ENCODE measurements at regions not wholly inside any gene's neighbourhood (a gene's known extent, or its start where the extent isn't known, plus 50 kb on each side); places are given as distances from the start of the nearest gene placed in this dataset.

GRCh38 chr16:58801838-58802237 lies 67.7 kb upstream of the GOT2 start:
- no peaks in the 10 kb centered on the region for H3K27me3 ChIP-seq (ENCODE audit: control insufficient read depth in 2 of 2, insufficient read depth in 2 of 2, low read length in 2 of 2)
- TF ChIP-seq ZNF561 (CRISPR knock-in tag; conservative IDR thresholded peaks at IDR 0.05) (no peak), TRIM28 (IDR thresholded peaks at IDR 0.05) (peak; percentile 91), DDX20 (tag; IDR thresholded peaks at IDR 0.05; ENCODE audit: low read depth) (no peak), SUPT5H (IDR thresholded peaks at IDR 0.05) (no peak), CBX5 (IDR thresholded peaks at IDR 0.05; ENCODE audit: borderline replicate concordance, low read depth) (peak; percentile 69), TRIM24 (IDR thresholded peaks at IDR 0.05) (0 out of 4 replicates have a peak, but pooled peaks of 1 of the 2 experiments have one; percentile 27), CBX3 (IDR thresholded peaks at IDR 0.05; ENCODE audit: borderline replicate concordance in 1 of 2, low read length in 2 of 2) (peak in 1 of 2 experiments; percentile 88; a peak in 2 of 3 replicates), MAFK (IDR thresholded peaks at IDR 0.05; ENCODE audit: low read length) (no peak)
- TF ChIP-seq, protein P1, sequence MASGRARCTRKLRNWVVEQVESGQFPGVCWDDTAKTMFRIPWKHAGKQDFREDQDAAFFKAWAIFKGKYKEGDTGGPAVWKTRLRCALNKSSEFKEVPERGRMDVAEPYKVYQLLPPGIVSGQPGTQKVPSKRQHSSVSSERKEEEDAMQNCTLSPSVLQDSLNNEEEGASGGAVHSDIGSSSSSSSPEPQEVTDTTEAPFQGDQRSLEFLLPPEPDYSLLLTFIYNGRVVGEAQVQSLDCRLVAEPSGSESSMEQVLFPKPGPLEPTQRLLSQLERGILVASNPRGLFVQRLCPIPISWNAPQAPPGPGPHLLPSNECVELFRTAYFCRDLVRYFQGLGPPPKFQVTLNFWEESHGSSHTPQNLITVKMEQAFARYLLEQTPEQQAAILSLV (tag; IDR thresholded peaks at IDR 0.05) = no peak
- no peak overlapping the region for H3K9ac ChIP-seq (ENCODE audit: insufficient read depth in 1 of 2, low read depth in 2 of 2, low read length in 2 of 2)
- FAIRE-seq = no peak
- WGBS (ENCODE audit: insufficient coverage, low coverage, missing lambda C conversion rate) = 0% methylated on average over 1 of the region's 1 CpG
- no TSS peak for BruUV-seq (replicated peaks)
- H3K4me2 ChIP-seq (ENCODE audit: insufficient read depth, low read length) = no peak overlapping the region
- no peak overlapping the region for H3K27ac ChIP-seq (ENCODE audit: extremely low read depth, low read depth, low read length)
- H3K9me3 ChIP-seq (replicated peaks; ENCODE audit: control insufficient read depth, insufficient read depth, low read depth, low read length) = peaks cover 6% of the 10 kb centered on the region; the same call in 1 of the 2 replicates
- intact Hi-C loops (cut with micrococcal nuclease) (no loop called here), in situ Hi-C loops (cut with MboI) (no loop called here)
- no peak overlapping the region for H3K4me3 ChIP-seq
- H3K4me1 ChIP-seq (replicated peaks in 1 of 2; ENCODE audit: control insufficient read depth in 2 of 2, insufficient read depth in 2 of 2, low read length in 2 of 2) = no peaks in the 10 kb centered on the region
- CTCF ChIA-PET (ENCODE audit: low intra/inter-chr PET ratio) = no interaction called here
- no peaks in the 10 kb centered on the region for H3K9me1 ChIP-seq (ENCODE audit: control insufficient read depth, insufficient read depth, low read length)
- no peak for DNase-seq (ENCODE audit: extremely low read depth in 1 of 4, low spot score in 3 of 4)
- no peaks in the 10 kb centered on the region for H4K20me1 ChIP-seq (replicated peaks; ENCODE audit: control insufficient read depth, insufficient read depth, low read length)
- H3K36me3 ChIP-seq (ENCODE audit: control insufficient read depth, insufficient read depth, low read length) = no peaks in the 10 kb centered on the region
- no peak for ATAC-seq
- POLR2A ChIA-PET = no interaction called here
- H3K79me2 ChIP-seq (ENCODE audit: control insufficient read depth, insufficient read depth, low read length) = no peaks in the 10 kb centered on the region
- no peak overlapping the region for H2AFZ ChIP-seq (ENCODE audit: low read depth, low read length)
